Stimulated activated CD4-positive, alpha-beta T cell treated with anti-CD3 and anti-CD28 coated beads, Interleukin-1b, Interleukin-23, amount 100 ng/mL, for 1 hour (primary cell): ENCODE measurements at regions not wholly inside any gene's neighbourhood (a gene's known extent, or its start where the extent isn't known, plus 50 kb on each side); places are given as distances from the start of the nearest gene placed in this dataset.
"Not testable (repeated sequence)": the region's sequence is repeated elsewhere in the genome, so short reads cannot be mapped to it uniquely, and the experiment has no call there.

Source experiments
- DNase-seq, 2 donors: peaks; one replicate each; pipeline ENCODE4 v3.0.0-alpha.2; 2020; ENCODE audit warnings: low read depth in 2 of 2

- DNase-seq = no peak
Observed at GRCh38 chr7:142603870-142604448, 145.3 kb upstream of the PRSS1 start.

- DNase-seq = no peak
Observed at GRCh38 chr7:142602756-142603155, 146.5 kb upstream of the PRSS1 start.

- no peak for DNase-seq
Observed at GRCh38 chr7:142602183-142602582, 147.1 kb upstream of the PRSS1 start.

GRCh38 chr7:142598297-142598696 is 151.0 kb upstream of the PRSS1 start:
- DNase-seq = no peak

- no peak for DNase-seq
Observed at GRCh38 chr7:142597547-142597946, 151.7 kb upstream of the PRSS1 start.

GRCh38 chr7:142595816-142596516 is 153.3 kb upstream of the PRSS1 start:
- DNase-seq = no peak

GRCh38 chr7:142594078-142594477 is 155.2 kb upstream of the PRSS1 start:
- no peak for DNase-seq

- DNase-seq = no peak
Observed at GRCh38 chr7:142593106-142593505, 156.2 kb upstream of the PRSS1 start.

GRCh38 chr7:142592664-142593063 is 156.6 kb upstream of the PRSS1 start:
- no peak for DNase-seq

- no peak for DNase-seq
Observed at GRCh38 chr7:142592231-142592630, 157.0 kb upstream of the PRSS1 start.

- DNase-seq = no peak
Observed at GRCh38 chr7:142590830-142591457, 158.3 kb upstream of the PRSS1 start.

GRCh38 chr7:142590077-142590476 is 159.2 kb upstream of the PRSS1 start:
- no peak for DNase-seq

GRCh38 chr7:142587578-142588191 is 161.6 kb upstream of the PRSS1 start:
- DNase-seq = no peak

- no peak for DNase-seq
Observed at GRCh38 chr7:142586611-142587010, 162.7 kb upstream of the PRSS1 start.

GRCh38 chr7:142585425-142585824 is 163.8 kb upstream of the PRSS1 start:
- DNase-seq = no peak

GRCh38 chr7:142584765-142585164 is 164.5 kb upstream of the PRSS1 start:
- no peak for DNase-seq

- DNase-seq = no peak
Observed at GRCh38 chr7:142583446-142583845, 165.8 kb upstream of the PRSS1 start.

GRCh38 chr7:142582351-142582750 is 166.9 kb upstream of the PRSS1 start:
- DNase-seq = no peak

- no peak for DNase-seq
Observed at GRCh38 chr7:142581341-142581740, 167.9 kb upstream of the PRSS1 start.

- no peak for DNase-seq
Observed at GRCh38 chr7:142579946-142580345, 169.3 kb upstream of the PRSS1 start.

GRCh38 chr7:142575351-142575750 is 173.9 kb upstream of the PRSS1 start:
- not testable (repeated sequence) for DNase-seq

GRCh38 chr7:142571581-142571980 is 177.7 kb upstream of the PRSS1 start:
- no peak for DNase-seq

GRCh38 chr7:142569851-142570250 is 179.4 kb upstream of the PRSS1 start:
- DNase-seq = no peak
